Right forelimb (tissue), 1 donor: ENCODE measurements at regions not wholly inside any gene's neighbourhood (a gene's known extent, or its start where the extent isn't known, plus 50 kb on each side); places are given as distances from the start of the nearest gene placed in this dataset.

ENCODE experiments used
- DNase-seq: peaks from one replicate; pipeline ENCODE4 v3.0.0-alpha.2; 2018

DNA sequence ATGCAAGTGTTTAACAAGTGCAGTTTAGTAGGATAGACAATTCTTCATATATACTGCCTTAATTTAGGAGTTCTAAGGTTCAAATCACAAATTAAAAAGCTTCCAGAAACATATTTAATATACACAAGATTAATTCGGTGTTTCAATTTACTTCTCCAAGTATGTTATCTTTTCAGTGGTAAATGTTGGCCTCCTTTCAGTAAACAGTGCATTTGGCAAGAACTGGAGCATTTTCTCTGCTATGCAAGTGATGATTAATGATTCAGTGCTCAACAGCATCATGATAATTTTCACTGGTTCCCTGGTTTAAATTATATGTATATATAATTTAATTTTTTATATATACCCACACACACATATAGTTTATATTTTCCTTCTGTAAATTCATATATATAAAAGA lies 541.7 kb downstream of the EFNA5 start:
- no peak for DNase-seq

DNA sequence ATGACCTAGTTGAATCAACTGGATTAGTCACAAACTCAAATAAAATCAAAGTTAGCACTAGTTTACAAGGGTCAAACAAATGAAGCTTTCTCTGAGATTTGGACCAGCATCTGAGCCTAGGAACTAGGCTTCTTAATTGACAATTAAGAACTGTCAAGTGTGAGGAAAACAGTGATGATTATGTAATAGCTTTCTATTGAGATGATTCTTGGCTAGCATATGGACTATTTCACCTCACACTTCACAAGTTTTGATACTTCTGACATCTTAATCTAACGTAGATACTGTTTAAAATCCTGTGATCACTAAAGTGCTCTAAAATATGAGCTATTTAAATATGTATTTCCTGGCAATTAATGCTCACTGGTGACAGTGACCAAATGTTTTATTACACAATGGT lies 542.9 kb downstream of the EFNA5 start:
- no peak for DNase-seq

- no peak for DNase-seq
Measured at GRCh38 chr5:107126341-107126740, 544.4 kb downstream of the EFNA5 start.

DNA sequence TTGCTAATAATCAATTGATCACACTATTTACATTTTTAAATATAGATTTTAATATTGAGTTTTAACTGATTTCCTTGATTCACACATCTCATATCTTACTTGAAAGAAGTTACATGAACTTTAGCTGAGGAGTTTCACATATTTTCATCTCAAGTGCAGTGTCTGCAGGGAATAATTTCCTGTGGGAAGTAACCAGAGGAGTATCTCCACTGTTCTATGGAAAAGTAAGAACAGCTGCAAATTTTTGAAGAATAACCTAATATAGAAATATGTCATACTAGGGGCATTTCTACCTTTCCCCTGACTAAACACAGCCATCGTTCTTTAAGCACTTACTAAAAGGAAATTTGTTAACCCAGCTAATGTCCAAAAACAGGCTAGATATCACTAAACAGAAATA lies 546.4 kb downstream of the EFNA5 start:
- no peak for DNase-seq

GRCh38 chr5:107123014-107123413 lies 547.7 kb downstream of the EFNA5 start:
- no peak for DNase-seq

- DNase-seq = no peak
Measured at GRCh38 chr5:107121793-107122519, 548.8 kb downstream of the EFNA5 start.

DNA sequence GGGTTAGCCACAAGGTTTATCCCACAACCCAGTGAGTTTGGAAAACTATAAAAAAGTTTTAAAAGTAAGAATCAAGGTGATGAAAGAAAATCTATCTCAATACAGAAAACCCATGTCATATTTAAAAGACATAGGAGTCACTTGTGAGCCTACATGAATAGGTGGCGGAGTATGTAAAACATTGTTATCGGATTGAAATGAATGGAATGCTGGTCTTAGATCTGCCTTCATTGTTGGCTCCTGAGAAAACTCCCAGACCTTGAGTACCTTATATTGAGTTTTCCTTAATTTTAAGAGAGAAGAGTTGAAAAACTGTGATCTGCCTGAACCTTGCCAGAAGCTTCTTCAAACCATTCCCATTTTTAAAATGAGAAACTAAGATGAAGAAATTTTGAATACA lies 551.1 kb downstream of the EFNA5 start:
- DNase-seq = no peak

GRCh38 chr5:107118184-107119019 lies 552.3 kb downstream of the EFNA5 start:
- DNase-seq = no peak

DNA sequence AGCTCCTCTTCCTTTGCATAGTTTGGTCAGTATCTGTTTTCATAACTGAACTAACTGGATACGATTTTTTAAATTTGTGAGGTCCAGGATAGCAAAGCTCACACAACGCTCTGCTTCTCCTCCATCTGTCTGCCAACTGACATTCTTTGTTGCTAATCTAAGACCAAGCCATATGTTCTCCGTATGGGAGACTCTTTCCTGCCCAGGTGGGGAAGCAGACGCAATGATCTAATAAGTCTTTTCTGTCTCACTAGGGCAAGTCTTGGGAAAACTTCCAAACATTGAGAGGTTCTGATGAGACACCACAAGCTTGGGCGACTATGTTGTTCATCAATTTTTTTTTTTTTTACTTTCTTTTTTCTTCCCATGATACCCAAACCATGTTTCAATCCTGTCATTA lies 558.5 kb downstream of the EFNA5 start:
- DNase-seq = no peak

DNA sequence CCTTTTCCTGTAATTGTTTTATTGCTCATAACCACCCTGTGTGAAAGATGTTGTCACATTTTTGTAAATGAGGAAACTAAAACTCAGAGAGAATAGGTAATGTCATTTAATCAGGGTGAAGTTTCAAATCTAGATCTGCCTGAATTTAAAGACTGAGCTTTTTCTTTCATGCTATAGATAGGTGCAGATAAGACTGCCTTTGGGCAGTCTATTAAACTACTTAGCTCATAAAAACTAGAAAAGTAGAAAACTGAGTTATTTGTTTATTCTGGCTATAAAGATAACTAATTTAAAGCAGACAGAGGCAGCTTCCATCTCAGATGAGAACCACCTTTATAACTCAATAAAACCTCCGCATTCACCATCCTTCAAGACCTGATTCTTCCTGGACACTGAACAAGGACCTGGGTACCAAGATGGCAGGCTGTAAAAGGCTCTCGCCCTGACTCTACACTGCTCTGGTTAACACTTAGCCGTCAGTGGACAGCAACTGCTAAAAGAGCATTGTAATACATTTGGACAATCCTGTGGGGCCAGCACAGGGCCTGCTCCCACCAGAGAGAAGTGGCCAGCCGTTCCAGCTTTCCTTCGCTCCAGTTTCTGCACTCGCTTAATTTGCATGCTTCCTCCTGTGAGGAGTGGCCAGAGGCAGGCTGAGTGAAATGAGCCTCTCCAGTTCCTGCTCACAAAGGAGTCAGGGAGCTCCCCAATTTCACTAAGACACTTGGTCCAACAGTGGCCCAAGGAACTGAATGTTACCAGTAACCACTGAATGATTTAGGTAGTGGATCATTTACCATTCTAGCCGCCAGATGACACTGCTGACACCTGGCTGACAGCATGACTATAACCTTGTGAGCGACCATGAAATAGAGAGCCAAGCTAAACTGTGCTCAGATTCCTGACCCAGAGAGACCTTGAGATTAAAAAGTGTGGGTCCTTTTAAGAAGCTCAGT lies 566.4 kb downstream of the EFNA5 start:
- no peak for DNase-seq

GRCh38 chr5:107103522-107103921 lies 567.2 kb downstream of the EFNA5 start:
- DNase-seq = no peak

DNA sequence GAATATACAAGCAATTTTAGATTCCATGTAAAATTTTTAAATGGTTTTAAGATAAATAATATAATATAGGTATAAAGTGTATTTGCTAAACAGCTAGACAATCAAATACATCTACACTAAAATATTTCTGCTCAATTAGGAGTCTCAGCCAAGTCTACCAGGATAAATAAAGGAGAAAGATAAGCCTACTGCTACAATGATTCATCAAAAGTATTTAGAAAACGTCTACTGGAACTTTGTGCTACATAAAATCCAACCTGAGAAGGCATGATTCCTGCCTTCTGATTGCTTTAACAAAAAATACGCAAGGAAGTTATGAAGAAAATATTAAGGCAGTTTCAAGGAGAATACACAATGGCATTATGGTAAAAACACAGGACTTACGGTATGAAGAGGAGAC lies 570.6 kb downstream of the EFNA5 start:
- DNase-seq = no peak

- DNase-seq = no peak
Measured at GRCh38 chr5:107099506-107099905, 571.2 kb downstream of the EFNA5 start.

DNA sequence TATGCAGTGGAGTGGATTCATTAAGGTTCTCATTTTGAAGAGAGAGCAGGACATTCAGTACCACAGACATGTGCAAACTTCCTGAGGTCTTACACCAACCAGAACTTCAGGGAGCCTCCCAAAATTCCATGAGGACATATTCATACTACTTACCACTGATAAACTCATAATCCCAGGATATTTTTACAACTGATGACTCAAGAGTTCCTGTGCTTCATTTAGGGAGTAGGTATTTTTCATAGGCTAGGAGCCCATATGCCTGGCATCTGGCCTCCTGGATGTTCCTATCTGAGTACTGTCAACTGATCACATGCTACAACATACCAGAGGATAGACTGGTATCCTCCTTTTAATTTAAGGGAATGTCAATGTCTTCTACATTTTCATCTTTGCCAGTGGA lies 578.0 kb downstream of the EFNA5 start:
- DNase-seq = no peak

GRCh38 chr5:107090506-107090905 lies 580.2 kb downstream of the EFNA5 start:
- no peak for DNase-seq

GRCh38 chr5:107088907-107089306 lies 581.8 kb downstream of the EFNA5 start:
- no peak for DNase-seq

GRCh38 chr5:107085572-107085971 lies 585.2 kb downstream of the EFNA5 start:
- no peak for DNase-seq

DNA sequence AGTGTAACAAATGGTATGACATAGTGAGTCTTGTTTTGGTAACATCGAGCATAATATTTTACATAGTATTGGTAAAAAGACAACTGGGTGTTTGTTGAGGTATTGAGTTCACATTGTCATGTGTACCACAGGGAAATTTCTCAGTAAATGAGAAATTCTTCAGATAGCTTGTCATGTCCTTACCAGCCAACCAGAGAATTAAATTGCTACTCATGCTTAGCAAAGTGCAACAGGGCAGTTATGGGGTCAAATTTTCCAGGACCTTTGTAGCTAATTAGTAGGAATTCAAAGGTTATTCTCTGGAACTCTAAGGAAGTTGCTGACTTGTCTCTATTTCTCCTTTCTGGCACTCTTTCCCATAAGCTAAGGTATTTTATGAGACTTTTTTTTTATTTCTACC lies 595.7 kb downstream of the EFNA5 start:
- no peak for DNase-seq

GRCh38 chr5:107072967-107073366 lies 597.8 kb downstream of the EFNA5 start:
- DNase-seq = no peak

DNA sequence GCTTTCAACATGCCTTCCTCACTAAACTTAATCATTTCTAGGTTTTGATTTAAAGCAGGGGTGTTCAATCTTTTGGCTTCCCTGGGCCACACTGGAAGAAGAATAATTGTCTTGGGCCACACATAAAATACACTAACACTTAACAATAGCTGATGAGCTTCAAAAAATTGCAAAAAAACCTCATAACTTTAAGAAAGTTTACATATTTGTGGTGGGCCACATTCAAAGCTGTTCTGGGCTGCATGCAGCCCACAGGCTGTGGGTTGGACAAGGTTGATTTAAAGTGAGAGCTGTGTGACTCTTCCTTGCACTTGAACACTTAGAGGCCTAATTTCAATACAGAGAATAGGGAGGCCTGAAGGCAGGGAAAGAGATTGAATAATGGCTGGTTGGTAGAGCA lies 598.3 kb downstream of the EFNA5 start:
- no peak for DNase-seq

- no peak for DNase-seq
Measured at GRCh38 chr5:107068782-107069181, 602.0 kb downstream of the EFNA5 start.

DNA sequence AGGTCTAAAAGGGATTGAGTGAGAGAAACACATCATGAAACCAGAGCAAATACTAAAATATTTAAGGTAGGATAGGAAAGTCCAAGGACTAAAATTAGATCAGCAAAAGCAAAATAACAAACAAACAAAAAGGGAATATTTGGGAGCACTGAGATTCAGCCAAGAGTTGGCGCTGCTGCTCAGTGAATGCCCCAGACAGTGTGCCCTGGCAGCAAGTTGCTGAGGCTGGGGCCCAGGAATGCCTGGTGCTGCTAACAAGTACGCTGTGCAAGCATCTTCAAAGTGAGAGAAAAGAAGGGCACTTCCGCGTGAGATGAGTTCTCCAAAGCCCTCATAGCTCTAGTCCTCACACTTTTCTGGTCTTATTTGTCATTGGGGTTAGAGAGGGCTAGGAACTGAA lies 603.3 kb downstream of the EFNA5 start:
- no peak for DNase-seq

DNA sequence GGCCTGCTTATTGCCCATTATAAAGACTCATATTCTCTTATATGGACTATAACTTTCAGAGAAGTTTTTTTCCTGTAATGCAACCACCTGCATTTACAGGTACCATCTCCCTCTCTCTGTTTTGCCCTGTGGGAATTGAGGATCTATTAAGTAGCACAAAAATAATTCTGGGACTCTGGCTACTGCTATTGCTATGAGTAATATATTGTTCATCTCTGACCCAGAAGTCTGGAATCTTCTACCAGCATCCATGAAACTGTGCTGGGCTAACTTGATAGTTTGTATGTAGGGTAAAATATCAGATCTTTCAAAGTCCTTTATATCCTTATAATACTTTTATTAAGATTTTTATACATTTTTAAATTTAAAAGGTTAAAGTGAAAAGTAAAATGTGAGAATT lies 607.2 kb downstream of the EFNA5 start:
- DNase-seq = no peak
